Testis (tissue), 2 donors: ENCODE measurements at regions not wholly inside any gene's neighbourhood (a gene's known extent, or its start where the extent isn't known, plus 50 kb on each side); places are given as distances from the start of the nearest gene placed in this dataset.

Experiments
- DNase-seq: peaks from one replicate; pipeline ENCODE4 v3.0.0-alpha.2; 2019
- H3K27ac ChIP-seq, 2 donors: fragments of 200-600 bp; sonication (generic); one replicate each; pipeline ENCODE4 v1.5.1; 2019
- H3K27me3 ChIP-seq: fragments of 200-600 bp; sonication (generic); one replicate; pipeline ENCODE4 v1.5.1; 2019
- H3K36me3 ChIP-seq: fragments of 200-600 bp; sonication (generic); one replicate; pipeline ENCODE4 v1.5.1; 2017; ENCODE audit warnings: low read depth; ENCODE audit errors: missing control alignments
- H3K4me1 ChIP-seq: fragments of 200-600 bp; sonication (generic); one replicate; pipeline ENCODE4 v1.5.1; 2019
- H3K4me3 ChIP-seq, 2 donors: fragments of 200-600 bp; sonication (generic); one replicate each; pipeline ENCODE4 v1.5.1; 2017 to 2019
- H3K9me3 ChIP-seq: fragments of 200-600 bp; sonication (generic); one replicate; pipeline ENCODE4 v1.5.1; 2017
- CTCF ChIP-seq, 3 experiments: fragments of 450-650 bp in 2 of 3; fragments of 200-600 bp in 1 of 3; sonication (generic) in 1 of 3; IDR thresholded peaks; one replicate each; pipeline ENCODE4 v1.5.1; 2016 to 2019; ENCODE audit warnings: antibody characterized with exemption in 3 of 3, mild to moderate bottlenecking in 2 of 3, moderate library complexity in 1 of 3
- POLR2A ChIP-seq: fragments of 450-650 bp; IDR thresholded peaks from one replicate; pipeline ENCODE4 v1.6.1; 2017; ENCODE audit warnings: antibody characterized with exemption, mild to moderate bottlenecking, moderate library complexity
- WGBS, 2 donors: methylation state at CpG; one replicate each; pipeline ENCODE4 v1.1.5; 2018; 5-methylcytosine and 5-hydroxymethylcytosine counted together
- intact Hi-C: fragments of 100-400 bp; cut with DNase I; formaldehyde crosslinking; loops from one replicate; pipeline ENCODE4 v1.15.1; 2023; ENCODE audit warnings: low total_unique reads

GRCh38 chr2:6782517-6783237 lies 83.0 kb downstream of the CMPK2 start:
- Histone ChIP-seq H3K27ac (no peak overlapping the region), H3K36me3 (no peaks in the 10 kb centered on the region), H3K4me1 (no peaks in the 10 kb centered on the region), H3K27me3 (no peaks in the 10 kb centered on the region), H3K9me3 (no peaks in the 10 kb centered on the region), H3K4me3 (no peak overlapping the region)
- DNase-seq, result no peak
- intact Hi-C loops, result no loop called here
- WGBS, 2 donors, result 89 to 90% methylated on average over 16 of the region's 16 CpGs
- TF ChIP-seq CTCF (IDR thresholded peaks at IDR 0.05) (no peak), POLR2A (no peak)

- H3K9me3 ChIP-seq, result no peaks in the 10 kb centered on the region
- no peak overlapping the region for H3K27ac ChIP-seq
- WGBS, 2 donors, result 73% methylated on average over 6 of the region's 6 CpGs
- no peak for DNase-seq
- intact Hi-C loops, result no loop called here
- H3K36me3 ChIP-seq, result no peaks in the 10 kb centered on the region
- no peaks in the 10 kb centered on the region for H3K4me1 ChIP-seq
- H3K27me3 ChIP-seq, result no peaks in the 10 kb centered on the region
- H3K4me3 ChIP-seq, result no peak overlapping the region
- TF ChIP-seq POLR2A (no peak), CTCF (IDR thresholded peaks at IDR 0.05) (no peak)
Observed at GRCh38 chr2:6783238-6783614, 82.5 kb downstream of the CMPK2 start.

DNA sequence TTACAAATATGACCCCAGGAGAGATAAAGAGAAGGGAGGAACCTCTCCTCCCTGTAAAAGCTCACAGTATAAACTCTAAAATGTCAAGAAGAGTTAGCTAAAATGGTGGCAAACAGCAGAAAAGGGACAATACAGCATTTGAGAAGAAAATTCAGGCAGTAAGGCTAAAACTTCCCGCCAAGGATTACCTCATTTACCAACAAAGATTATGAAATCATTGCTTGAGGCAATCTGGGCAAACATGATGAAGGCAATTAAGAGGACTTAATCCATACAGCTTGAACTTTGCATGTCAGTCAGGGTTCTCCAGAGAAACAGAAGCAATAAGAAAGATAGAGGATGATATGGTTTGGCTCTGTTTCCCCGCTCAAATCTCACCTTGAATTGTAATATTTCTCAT lies 81.4 kb downstream of the CMPK2 start:
- intact Hi-C loops, result no loop called here
- Histone ChIP-seq H3K27me3 (no peaks in the 10 kb centered on the region), H3K4me1 (no peaks in the 10 kb centered on the region), H3K9me3 (no peaks in the 10 kb centered on the region), H3K36me3 (no peaks in the 10 kb centered on the region), H3K4me3 (no peak overlapping the region), H3K27ac (no peak overlapping the region)
- no peak for TF ChIP-seq CTCF (IDR thresholded peaks at IDR 0.05)
- no peak for TF ChIP-seq POLR2A
- WGBS, 2 donors, result 85 to 90% methylated on average over 2 of the region's 2 CpGs
- DNase-seq, result no peak

DNA sequence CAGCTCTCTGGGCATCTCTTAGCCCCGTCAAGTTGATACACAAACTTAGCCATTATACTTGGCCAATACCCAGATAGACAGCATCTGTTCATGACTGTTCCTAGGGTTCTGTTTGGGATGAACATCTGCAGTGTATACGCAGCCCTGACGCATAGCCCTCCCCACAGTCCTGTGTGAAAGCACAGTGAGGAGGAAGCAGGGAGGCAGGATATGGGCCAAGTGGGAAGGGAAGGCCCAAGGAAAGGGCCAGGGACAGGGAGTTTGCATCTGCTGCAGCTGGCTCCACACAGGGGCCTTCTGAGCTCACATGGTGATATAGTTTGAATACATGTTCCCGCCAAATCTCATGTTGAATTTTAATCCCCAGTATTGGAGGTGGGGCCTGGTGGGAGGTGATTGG lies 80.2 kb downstream of the CMPK2 start:
- no peak for TF ChIP-seq CTCF (IDR thresholded peaks at IDR 0.05)
- no peak for TF ChIP-seq POLR2A
- H3K4me1 ChIP-seq, result no peaks in the 10 kb centered on the region
- no peaks in the 10 kb centered on the region for H3K9me3 ChIP-seq
- DNase-seq, result no peak
- WGBS, 2 donors, result 68 to 76% methylated on average over 4 of the region's 4 CpGs
- H3K4me3 ChIP-seq, result no peak overlapping the region
- intact Hi-C loops, result no loop called here
- no peaks in the 10 kb centered on the region for H3K27me3 ChIP-seq
- no peak overlapping the region for H3K27ac ChIP-seq
- no peaks in the 10 kb centered on the region for H3K36me3 ChIP-seq

DNA sequence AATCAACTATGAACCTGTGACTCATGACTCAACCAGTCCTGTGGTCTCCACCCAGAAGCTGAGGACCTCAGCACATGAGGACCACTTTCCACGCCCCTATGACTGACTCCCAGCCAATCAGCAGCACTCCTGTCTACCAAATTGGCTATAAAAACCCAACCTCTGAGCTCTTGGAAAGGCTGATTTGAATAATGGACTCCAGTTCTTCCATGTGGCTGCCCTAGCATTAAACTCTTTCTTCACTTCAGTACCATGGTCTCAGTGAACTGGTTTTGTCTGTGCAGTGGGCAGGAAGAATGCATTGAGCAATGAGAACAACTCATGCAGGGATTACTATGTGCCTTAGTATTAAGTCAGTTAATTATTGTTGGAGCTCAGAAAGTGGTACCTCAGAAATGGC lies 78.3 kb downstream of the CMPK2 start:
- Histone ChIP-seq H3K27ac (no peak overlapping the region), H3K4me3 (no peak overlapping the region), H3K27me3 (no peaks in the 10 kb centered on the region), H3K4me1 (no peaks in the 10 kb centered on the region), H3K36me3 (no peaks in the 10 kb centered on the region), H3K9me3 (no peaks in the 10 kb centered on the region)
- DNase-seq, result no peak
- intact Hi-C loops, result no loop called here
- TF ChIP-seq CTCF (IDR thresholded peaks at IDR 0.05) (no peak), POLR2A (no peak)
- WGBS, 2 donors, result 82 to 92% methylated on average over 1 of the region's 1 CpG
